ENCODE measurements at regions not wholly inside any gene's neighbourhood (a gene's known extent, or its start where the extent isn't known, plus 50 kb on each side); places are given as distances from the start of the nearest gene placed in this dataset.

- no peak overlapping the region for H2AFZ ChIP-seq (ENCODE audit: low read depth, low read length)
- H4K20me1 ChIP-seq (ENCODE audit: insufficient read depth, low read length): no peaks in the 10 kb centered on the region
- H3K4me2 ChIP-seq (ENCODE audit: low read length): no peak overlapping the region
- H3K27me3 ChIP-seq (ENCODE audit: low read depth, low read length): no peaks in the 10 kb centered on the region
- H3K27ac ChIP-seq (ENCODE audit: low read length): no peak overlapping the region
- H3K79me2 ChIP-seq (ENCODE audit: low read length): no peaks in the 10 kb centered on the region
- H3K9ac ChIP-seq (ENCODE audit: low read length): no peak overlapping the region
- H3K9me3 ChIP-seq (ENCODE audit: insufficient read depth, low read length): 0 out of 2 replicates have a peak, but pooled peaks cover 3% of the 10 kb centered on the region
- no peaks in the 10 kb centered on the region for H3K36me3 ChIP-seq (replicated peaks; ENCODE audit: low read depth, low read length)
- no peak overlapping the region for H3K4me3 ChIP-seq (ENCODE audit: low read length)
- no peaks in the 10 kb centered on the region for H3K4me1 ChIP-seq (ENCODE audit: low read length)
- no peak for TF ChIP-seq CTCF (IDR thresholded peaks at IDR 0.05; ENCODE audit: low read depth, low read length)
- TF ChIP-seq EZH2phosphoT487 (IDR thresholded peaks at IDR 0.05; ENCODE audit: low read depth): no peak
Measured at GRCh38 chr13:32883474-32883873, 132.7 kb upstream of the KL start.

GRCh38 chr13:32887617-32888016 lies 128.6 kb upstream of the KL start:
- Histone ChIP-seq H3K36me3 (replicated peaks; ENCODE audit: low read depth, low read length) (no peaks in the 10 kb centered on the region), H3K27ac (ENCODE audit: low read length) (no peak overlapping the region), H3K27me3 (ENCODE audit: low read depth, low read length) (no peaks in the 10 kb centered on the region), H3K4me1 (ENCODE audit: low read length) (no peaks in the 10 kb centered on the region), H3K79me2 (ENCODE audit: low read length) (no peaks in the 10 kb centered on the region), H3K4me3 (ENCODE audit: low read length) (no peak overlapping the region), H3K4me2 (ENCODE audit: low read length) (no peak overlapping the region), H3K9me3 (ENCODE audit: insufficient read depth, low read length) (0 out of 2 replicates have a peak, but pooled peaks cover 3% of the 10 kb centered on the region), H2AFZ (ENCODE audit: low read depth, low read length) (no peak overlapping the region), H4K20me1 (ENCODE audit: insufficient read depth, low read length) (no peaks in the 10 kb centered on the region), H3K9ac (ENCODE audit: low read length) (no peak overlapping the region)
- no peak for TF ChIP-seq CTCF (IDR thresholded peaks at IDR 0.05; ENCODE audit: low read depth, low read length)

- Histone ChIP-seq H4K20me1 (ENCODE audit: insufficient read depth, low read length) (no peaks in the 10 kb centered on the region), H3K27me3 (ENCODE audit: low read depth, low read length) (no peaks in the 10 kb centered on the region), H3K79me2 (ENCODE audit: low read length) (no peaks in the 10 kb centered on the region), H3K36me3 (replicated peaks; ENCODE audit: low read depth, low read length) (no peaks in the 10 kb centered on the region), H3K9ac (ENCODE audit: low read length) (no peak overlapping the region), H3K27ac (ENCODE audit: low read length) (no peak overlapping the region), H2AFZ (ENCODE audit: low read depth, low read length) (no peak overlapping the region), H3K9me3 (ENCODE audit: insufficient read depth, low read length) (0 out of 2 replicates have a peak, but pooled peaks cover 3% of the 10 kb centered on the region), H3K4me2 (ENCODE audit: low read length) (no peak overlapping the region), H3K4me3 (ENCODE audit: low read length) (no peak overlapping the region), H3K4me1 (ENCODE audit: low read length) (no peaks in the 10 kb centered on the region)
- TF ChIP-seq CTCF (IDR thresholded peaks at IDR 0.05; ENCODE audit: low read depth, low read length): no peak
- TF ChIP-seq EZH2phosphoT487 (IDR thresholded peaks at IDR 0.05; ENCODE audit: low read depth): no peak
Measured at GRCh38 chr13:32889986-32890565, 126.1 kb upstream of the KL start.

- no peaks in the 10 kb centered on the region for H3K36me3 ChIP-seq (replicated peaks; ENCODE audit: low read depth, low read length)
Measured at GRCh38 chr13:32893176-32893575, 123.0 kb upstream of the KL start.

More at GRCh38 chr13:32893176-32893575, 123.0 kb upstream of the KL start:
- TF ChIP-seq EZH2phosphoT487 (IDR thresholded peaks at IDR 0.05; ENCODE audit: low read depth): no peak
- TF ChIP-seq CTCF (IDR thresholded peaks at IDR 0.05; ENCODE audit: low read depth, low read length): no peak
- Histone ChIP-seq H3K27me3 (ENCODE audit: low read depth, low read length) (no peaks in the 10 kb centered on the region), H3K4me2 (ENCODE audit: low read length) (no peak overlapping the region), H3K9me3 (ENCODE audit: insufficient read depth, low read length) (no peaks in the 10 kb centered on the region), H3K79me2 (ENCODE audit: low read length) (no peaks in the 10 kb centered on the region), H4K20me1 (ENCODE audit: insufficient read depth, low read length) (no peaks in the 10 kb centered on the region), H3K4me3 (ENCODE audit: low read length) (no peak overlapping the region), H3K4me1 (ENCODE audit: low read length) (no peaks in the 10 kb centered on the region), H2AFZ (ENCODE audit: low read depth, low read length) (no peak overlapping the region), H3K9ac (ENCODE audit: low read length) (no peak overlapping the region), H3K27ac (ENCODE audit: low read length) (no peak overlapping the region)
